Panc1 (cell line): ENCODE measurements at regions not wholly inside any gene's neighbourhood (a gene's known extent, or its start where the extent isn't known, plus 50 kb on each side); places are given as distances from the start of the nearest gene placed in this dataset.

Experiments used
- POLR2AphosphoS5 ChIP-seq: IDR thresholded peaks from 2 replicates; pipeline ENCODE4 v1.6.1; 2012; ENCODE audit warnings: mild to moderate bottlenecking, low read depth, low read length, moderate library complexity
- SIN3A ChIP-seq: IDR thresholded peaks from 2 replicates; pipeline ENCODE4 v1.6.1; 2012; ENCODE audit warnings: low read depth, mild to moderate bottlenecking, low read length, moderate library complexity, borderline replicate concordance; ENCODE audit not compliant: insufficient read depth
- TCF7L2 ChIP-seq: IDR thresholded peaks from 2 replicates; pipeline ENCODE4 v1.6.1; 2011; ENCODE audit warnings: mild to moderate bottlenecking, low read depth, low read length, inconsistent platforms
- TF ChIP-seq, protein P1 (sequence below): fragments of 450-650 bp; IDR thresholded peaks from 2 replicates; pipeline ENCODE4 v1.5.1; 2017; ENCODE audit warnings: mild to moderate bottlenecking
- TF ChIP-seq, protein P2 (sequence below), 2 experiments: IDR thresholded peaks; 2 replicates each; pipeline ENCODE4 v1.6.1; 2011 to 2012; ENCODE audit warnings: low read depth in 2 of 2, control low read depth in 1 of 2, low read length in 1 of 2, mild to moderate bottlenecking in 1 of 2, moderate library complexity in 1 of 2; ENCODE audit not compliant: insufficient read depth in 1 of 2

- TF ChIP-seq POLR2AphosphoS5 (no peak), SIN3A (no peak), TCF7L2 (no peak)
- TF ChIP-seq, protein P1, sequence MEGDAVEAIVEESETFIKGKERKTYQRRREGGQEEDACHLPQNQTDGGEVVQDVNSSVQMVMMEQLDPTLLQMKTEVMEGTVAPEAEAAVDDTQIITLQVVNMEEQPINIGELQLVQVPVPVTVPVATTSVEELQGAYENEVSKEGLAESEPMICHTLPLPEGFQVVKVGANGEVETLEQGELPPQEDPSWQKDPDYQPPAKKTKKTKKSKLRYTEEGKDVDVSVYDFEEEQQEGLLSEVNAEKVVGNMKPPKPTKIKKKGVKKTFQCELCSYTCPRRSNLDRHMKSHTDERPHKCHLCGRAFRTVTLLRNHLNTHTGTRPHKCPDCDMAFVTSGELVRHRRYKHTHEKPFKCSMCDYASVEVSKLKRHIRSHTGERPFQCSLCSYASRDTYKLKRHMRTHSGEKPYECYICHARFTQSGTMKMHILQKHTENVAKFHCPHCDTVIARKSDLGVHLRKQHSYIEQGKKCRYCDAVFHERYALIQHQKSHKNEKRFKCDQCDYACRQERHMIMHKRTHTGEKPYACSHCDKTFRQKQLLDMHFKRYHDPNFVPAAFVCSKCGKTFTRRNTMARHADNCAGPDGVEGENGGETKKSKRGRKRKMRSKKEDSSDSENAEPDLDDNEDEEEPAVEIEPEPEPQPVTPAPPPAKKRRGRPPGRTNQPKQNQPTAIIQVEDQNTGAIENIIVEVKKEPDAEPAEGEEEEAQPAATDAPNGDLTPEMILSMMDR: no peak
- TF ChIP-seq, protein P2, sequence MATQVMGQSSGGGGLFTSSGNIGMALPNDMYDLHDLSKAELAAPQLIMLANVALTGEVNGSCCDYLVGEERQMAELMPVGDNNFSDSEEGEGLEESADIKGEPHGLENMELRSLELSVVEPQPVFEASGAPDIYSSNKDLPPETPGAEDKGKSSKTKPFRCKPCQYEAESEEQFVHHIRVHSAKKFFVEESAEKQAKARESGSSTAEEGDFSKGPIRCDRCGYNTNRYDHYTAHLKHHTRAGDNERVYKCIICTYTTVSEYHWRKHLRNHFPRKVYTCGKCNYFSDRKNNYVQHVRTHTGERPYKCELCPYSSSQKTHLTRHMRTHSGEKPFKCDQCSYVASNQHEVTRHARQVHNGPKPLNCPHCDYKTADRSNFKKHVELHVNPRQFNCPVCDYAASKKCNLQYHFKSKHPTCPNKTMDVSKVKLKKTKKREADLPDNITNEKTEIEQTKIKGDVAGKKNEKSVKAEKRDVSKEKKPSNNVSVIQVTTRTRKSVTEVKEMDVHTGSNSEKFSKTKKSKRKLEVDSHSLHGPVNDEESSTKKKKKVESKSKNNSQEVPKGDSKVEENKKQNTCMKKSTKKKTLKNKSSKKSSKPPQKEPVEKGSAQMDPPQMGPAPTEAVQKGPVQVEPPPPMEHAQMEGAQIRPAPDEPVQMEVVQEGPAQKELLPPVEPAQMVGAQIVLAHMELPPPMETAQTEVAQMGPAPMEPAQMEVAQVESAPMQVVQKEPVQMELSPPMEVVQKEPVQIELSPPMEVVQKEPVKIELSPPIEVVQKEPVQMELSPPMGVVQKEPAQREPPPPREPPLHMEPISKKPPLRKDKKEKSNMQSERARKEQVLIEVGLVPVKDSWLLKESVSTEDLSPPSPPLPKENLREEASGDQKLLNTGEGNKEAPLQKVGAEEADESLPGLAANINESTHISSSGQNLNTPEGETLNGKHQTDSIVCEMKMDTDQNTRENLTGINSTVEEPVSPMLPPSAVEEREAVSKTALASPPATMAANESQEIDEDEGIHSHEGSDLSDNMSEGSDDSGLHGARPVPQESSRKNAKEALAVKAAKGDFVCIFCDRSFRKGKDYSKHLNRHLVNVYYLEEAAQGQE (IDR thresholded peaks at IDR 0.05; ENCODE audit: insufficient read depth in 1 of 2, low read depth in 2 of 2, low read length in 1 of 2): no peak
Measured at GRCh38 chr4:187224560-187224959, 500.9 kb upstream of the FAT1 start.
